OCI-LY7 (cell line): ENCODE measurements at regions not wholly inside any gene's neighbourhood (a gene's known extent, or its start where the extent isn't known, plus 50 kb on each side); places are given as distances from the start of the nearest gene placed in this dataset.

Experiments
- BruUV-seq: library from RNA; stranded (reverse); fragments of 400-500 nt; replicated peaks from 2 replicates; lab custom pipeline; 2021; lab: Mats Ljungman, UMichigan
- CTCF ChIA-PET: fragments of 300-600 bp; sonication (Branson Sonifier 250); formaldehyde crosslinking; loops from one replicate; lab custom pipeline; 2022; ENCODE audit warnings: antibody characterized with exemption; ENCODE audit not compliant: unreplicated experiment; lab: Charles Lee
- POLR2A ChIA-PET: fragments of 300-600 bp; sonication (Branson Sonifier 250); formaldehyde crosslinking; loops from one replicate; lab custom pipeline; 2022; ENCODE audit warnings: antibody characterized with exemption; lab: Charles Lee
- DNase-seq: peaks from one replicate; pipeline ENCODE4 v3.0.0-alpha.2; 2015; ENCODE audit warnings: low spot score
- H2AFZ ChIP-seq: fragments of 200-600 bp; sonication (generic), shearing (Covaris generic); 2 replicates; pipeline ENCODE4 v1.6.1; 2014; ENCODE audit warnings: mild to moderate bottlenecking, antibody characterized with exemption, low read length, moderate library complexity
- H3K27ac ChIP-seq: fragments of 200-600 bp; sonication (generic); 2 replicates; pipeline ENCODE4 v1.5.1; 2014; ENCODE audit warnings: mixed run types, low read depth, mild to moderate bottlenecking, moderate library complexity, low read length, inconsistent platforms; ENCODE audit not compliant: poor library complexity, severe bottlenecking
- H3K36me3 ChIP-seq: fragments of 200-600 bp; sonication (generic); 2 replicates; pipeline ENCODE4 v1.6.1; 2014; ENCODE audit warnings: mild to moderate bottlenecking, antibody characterized with exemption, low read length, moderate library complexity, mixed read lengths; ENCODE audit not compliant: insufficient read depth
- H3K4me1 ChIP-seq: fragments of 200-600 bp; sonication (generic); 2 replicates; pipeline ENCODE4 v1.5.1; 2014; ENCODE audit warnings: mild to moderate bottlenecking, low read length; ENCODE audit not compliant: insufficient read depth, poor library complexity, severe bottlenecking
- H3K4me2 ChIP-seq: fragments of 200-600 bp; sonication (generic); 2 replicates; pipeline ENCODE4 v1.6.1; 2014; ENCODE audit warnings: mild to moderate bottlenecking, low read length
- H3K4me3 ChIP-seq: fragments of 200-600 bp; sonication (generic); 2 replicates; pipeline ENCODE4 v1.5.1; 2014; ENCODE audit warnings: mild to moderate bottlenecking, low read depth, low read length; ENCODE audit not compliant: poor library complexity, severe bottlenecking
- H3K79me2 ChIP-seq: fragments of 200-600 bp; sonication (generic); 2 replicates; pipeline ENCODE4 v1.6.1; 2016; ENCODE audit warnings: low read depth, mild to moderate bottlenecking, low read length, moderate library complexity, mixed read lengths; ENCODE audit not compliant: insufficient read depth
- H3K9me2 ChIP-seq: fragments of 200-600 bp; sonication (generic); 2 replicates; pipeline ENCODE4 v1.6.1; 2016; ENCODE audit warnings: mild to moderate bottlenecking, low read length, mixed read lengths; ENCODE audit not compliant: insufficient read depth
- H3K9me3 ChIP-seq: fragments of 200-600 bp; sonication (generic); 2 replicates; pipeline ENCODE4 v1.6.1; 2014; ENCODE audit warnings: mild to moderate bottlenecking, mixed run types, low read length, mixed read lengths
- H4K20me1 ChIP-seq: fragments of 200-600 bp; sonication (generic); 2 replicates; pipeline ENCODE4 v1.6.1; 2014; ENCODE audit warnings: mild to moderate bottlenecking, antibody characterized with exemption, low read length, moderate library complexity, mixed read lengths; ENCODE audit not compliant: insufficient read depth
- CTCF ChIP-seq: fragments of 200-600 bp; sonication (generic); conservative IDR thresholded peaks from 2 replicates; pipeline ENCODE4 v1.5.1; 2014; ENCODE audit warnings: mild to moderate bottlenecking, antibody characterized with exemption, low read length, moderate library complexity, mixed read lengths
- EZH2phosphoT487 ChIP-seq: fragments of 200-600 bp; sonication (generic); IDR thresholded peaks from 2 replicates; pipeline ENCODE4 v1.6.1; 2018; ENCODE audit warnings: low read depth, borderline replicate concordance, mild to moderate bottlenecking, mixed run types, antibody characterized with exemption, low read length, moderate library complexity, mixed read lengths
- intact Hi-C: fragments of 100-400 bp; cut with micrococcal nuclease; formaldehyde crosslinking; loops from one replicate; pipeline ENCODE4 v1.10.0; 2022; ENCODE audit not compliant: unreplicated experiment

- CTCF ChIA-PET, result no interaction called here
- no peaks in the 10 kb centered on the region for H3K9me3 ChIP-seq
- H3K9me2 ChIP-seq, result no peaks in the 10 kb centered on the region
- H3K36me3 ChIP-seq, result no peaks in the 10 kb centered on the region
- no peaks in the 10 kb centered on the region for H3K79me2 ChIP-seq
- H3K4me2 ChIP-seq, result no peak overlapping the region
- no TSS peak for BruUV-seq
- H2AFZ ChIP-seq, result no peak overlapping the region
- DNase-seq, result no peak
- TF ChIP-seq CTCF, result no peak
- POLR2A ChIA-PET, result no interaction called here
- no peak overlapping the region for H3K27ac ChIP-seq
- no peaks in the 10 kb centered on the region for H4K20me1 ChIP-seq
- H3K4me1 ChIP-seq, result no peaks in the 10 kb centered on the region
- no peak overlapping the region for H3K4me3 ChIP-seq
- intact Hi-C loops, result no loop called here
Measured at GRCh38 chr1:68963353-68963752, 466.5 kb upstream of the DEPDC1 start.

GRCh38 chr1:68969441-68969840 lies 472.6 kb upstream of the DEPDC1 start:
- no peaks in the 10 kb centered on the region for H3K79me2 ChIP-seq
- no peaks in the 10 kb centered on the region for H4K20me1 ChIP-seq
- H3K4me1 ChIP-seq, result no peaks in the 10 kb centered on the region
- H3K9me3 ChIP-seq, result no peaks in the 10 kb centered on the region
- DNase-seq, result no peak
- no peak overlapping the region for H3K4me2 ChIP-seq
- no peaks in the 10 kb centered on the region for H3K36me3 ChIP-seq
- ChIA-PET POLR2A (no interaction called here), CTCF (no interaction called here)
- TF ChIP-seq EZH2phosphoT487 (no peak), CTCF (no peak)
- no peak overlapping the region for H3K27ac ChIP-seq
- no TSS peak for BruUV-seq
- no peak overlapping the region for H2AFZ ChIP-seq
- intact Hi-C loops, result no loop called here
- H3K9me2 ChIP-seq, result no peaks in the 10 kb centered on the region
- H3K4me3 ChIP-seq, result no peak overlapping the region

- no peak for DNase-seq
- H3K9me3 ChIP-seq, result no peaks in the 10 kb centered on the region
- no peak overlapping the region for H3K4me3 ChIP-seq
- BruUV-seq, result no TSS peak
- no peak overlapping the region for H3K4me2 ChIP-seq
- no peak overlapping the region for H2AFZ ChIP-seq
- ChIA-PET POLR2A (no interaction called here), CTCF (no interaction called here)
- no peaks in the 10 kb centered on the region for H3K4me1 ChIP-seq
- H3K79me2 ChIP-seq, result no peaks in the 10 kb centered on the region
- TF ChIP-seq CTCF, result no peak
- no peak for TF ChIP-seq EZH2phosphoT487
- intact Hi-C loops, result no loop called here
- H4K20me1 ChIP-seq, result no peaks in the 10 kb centered on the region
- no peaks in the 10 kb centered on the region for H3K9me2 ChIP-seq
- no peaks in the 10 kb centered on the region for H3K36me3 ChIP-seq
- no peak overlapping the region for H3K27ac ChIP-seq
Measured at GRCh38 chr1:68970571-68970970, 473.7 kb upstream of the DEPDC1 start.
